IgD-negative memory B cell (primary cell): ENCODE measurements at regions not wholly inside any gene's neighbourhood (a gene's known extent, or its start where the extent isn't known, plus 50 kb on each side); places are given as distances from the start of the nearest gene placed in this dataset.
"Not testable (repeated sequence)": the region's sequence is repeated elsewhere in the genome, so short reads cannot be mapped to it uniquely, and the experiment has no call there.

Source experiments
- H3K27ac Mint-ChIP-seq, 3 donors: one replicate each; pipeline ENCODE4 v1.8.0; 2020 to 2022; ENCODE audit warnings: mild to moderate bottlenecking in 3 of 3, mixed read lengths in 3 of 3, moderate library complexity in 1 of 3
- H3K27me3 Mint-ChIP-seq: one replicate; pipeline ENCODE4 v1.8.0; 2021; ENCODE audit warnings: mixed read lengths
- H3K36me3 Mint-ChIP-seq: one replicate; pipeline ENCODE4 v1.8.0; 2020; ENCODE audit warnings: mild to moderate bottlenecking, mixed read lengths
- H3K4me1 Mint-ChIP-seq, 3 donors: one replicate each; pipeline ENCODE4 v1.8.0; 2020 to 2022; ENCODE audit warnings: mixed read lengths in 3 of 3, mild to moderate bottlenecking in 1 of 3
- H3K4me3 Mint-ChIP-seq, 4 donors: one replicate each; pipeline ENCODE4 v1.8.0; 2020 to 2022; ENCODE audit warnings: mild to moderate bottlenecking in 4 of 4, mixed read lengths in 4 of 4, moderate library complexity in 3 of 4
- H3K9me3 Mint-ChIP-seq, 3 donors: one replicate each; pipeline ENCODE4 v1.8.0; 2020 to 2021; ENCODE audit warnings: mixed read lengths in 3 of 3, mild to moderate bottlenecking in 1 of 3

- H3K4me3 Mint-ChIP-seq: no peak overlapping the region
- H3K4me1 Mint-ChIP-seq: no peaks in the 10 kb centered on the region
- H3K27ac Mint-ChIP-seq: no peak overlapping the region
- H3K9me3 Mint-ChIP-seq: peaks cover 0 to 12% (median 6%) of the 10 kb centered on the region in 3 donors
- H3K36me3 Mint-ChIP-seq: peaks cover 2% of the 10 kb centered on the region
- no peaks in the 10 kb centered on the region for H3K27me3 Mint-ChIP-seq
Measured at GRCh38 chr4:127007305-127007704, 625.5 kb upstream of the INTU start.

GRCh38 chr4:127012549-127012948, 620.2 kb upstream of the INTU start:
- no peaks in the 10 kb centered on the region for H3K4me1 Mint-ChIP-seq
- H3K9me3 Mint-ChIP-seq: peaks cover 0 to 8% (median 4%) of the 10 kb centered on the region in 3 donors
- H3K27me3 Mint-ChIP-seq: no peaks in the 10 kb centered on the region
- no peak overlapping the region for H3K4me3 Mint-ChIP-seq
- no peaks in the 10 kb centered on the region for H3K36me3 Mint-ChIP-seq
- no peak overlapping the region for H3K27ac Mint-ChIP-seq

GRCh38 chr4:127015667-127016117, 617.1 kb upstream of the INTU start:
- Mint-ChIP-seq H3K36me3 (no peaks in the 10 kb centered on the region), H3K27me3 (no peaks in the 10 kb centered on the region), H3K4me1 (no peaks in the 10 kb centered on the region), H3K27ac (no peak overlapping the region), H3K4me3 (no peak overlapping the region), H3K9me3 (peaks cover 0 to 4% (median 2%) of the 10 kb centered on the region in 3 donors)

GRCh38 chr4:127018381-127018780, 614.4 kb upstream of the INTU start:
- Mint-ChIP-seq H3K27ac (no peak overlapping the region), H3K4me3 (no peak overlapping the region), H3K4me1 (no peaks in the 10 kb centered on the region), H3K27me3 (no peaks in the 10 kb centered on the region), H3K36me3 (no peaks in the 10 kb centered on the region), H3K9me3 (peaks cover 0 to 4% (median 0%) of the 10 kb centered on the region in 3 donors)

GRCh38 chr4:127020831-127021230, 611.9 kb upstream of the INTU start:
- not testable (repeated sequence) for H3K4me1 Mint-ChIP-seq, H3K27me3 Mint-ChIP-seq, H3K9me3 Mint-ChIP-seq, H3K27ac Mint-ChIP-seq, H3K4me3 Mint-ChIP-seq, H3K36me3 Mint-ChIP-seq

GRCh38 chr4:127036296-127036695, 596.5 kb upstream of the INTU start:
- no peaks in the 10 kb centered on the region for H3K27me3 Mint-ChIP-seq
- peaks cover 1 to 3% (median 3%) of the 10 kb centered on the region in 3 donors for H3K9me3 Mint-ChIP-seq
- no peaks in the 10 kb centered on the region for H3K4me1 Mint-ChIP-seq
- H3K27ac Mint-ChIP-seq: no peak overlapping the region
- no peak overlapping the region for H3K4me3 Mint-ChIP-seq
- H3K36me3 Mint-ChIP-seq: no peaks in the 10 kb centered on the region

GRCh38 chr4:127045861-127046260, 586.9 kb upstream of the INTU start:
- Mint-ChIP-seq H3K9me3 (peaks cover 2 to 9% (median 4%) of the 10 kb centered on the region in 3 donors), H3K27ac (no peak overlapping the region), H3K27me3 (no peaks in the 10 kb centered on the region), H3K4me1 (peaks cover 0 to 2% (median 0%) of the 10 kb centered on the region in 3 donors), H3K4me3 (no peak overlapping the region), H3K36me3 (no peaks in the 10 kb centered on the region)

- no peaks in the 10 kb centered on the region for H3K4me1 Mint-ChIP-seq
- no peaks in the 10 kb centered on the region for H3K36me3 Mint-ChIP-seq
- H3K27me3 Mint-ChIP-seq: no peaks in the 10 kb centered on the region
- no peak overlapping the region for H3K4me3 Mint-ChIP-seq
- no peak overlapping the region for H3K27ac Mint-ChIP-seq
- peaks cover 3 to 4% (median 4%) of the 10 kb centered on the region in 3 donors for H3K9me3 Mint-ChIP-seq
Measured at GRCh38 chr4:127047930-127048329, 584.8 kb upstream of the INTU start.

- Mint-ChIP-seq H3K36me3 (no peaks in the 10 kb centered on the region), H3K4me3 (no peak overlapping the region), H3K4me1 (no peaks in the 10 kb centered on the region), H3K27me3 (no peaks in the 10 kb centered on the region), H3K27ac (no peak overlapping the region), H3K9me3 (peaks cover 3 to 5% (median 4%) of the 10 kb centered on the region in 3 donors)
Measured at GRCh38 chr4:127048376-127049044, 584.2 kb upstream of the INTU start.

- peaks cover 2 to 4% (median 3%) of the 10 kb centered on the region in 3 donors for H3K9me3 Mint-ChIP-seq
- no peaks in the 10 kb centered on the region for H3K27me3 Mint-ChIP-seq
- no peaks in the 10 kb centered on the region for H3K36me3 Mint-ChIP-seq
- H3K27ac Mint-ChIP-seq: no peak overlapping the region
- H3K4me1 Mint-ChIP-seq: no peaks in the 10 kb centered on the region
- H3K4me3 Mint-ChIP-seq: no peak overlapping the region
Measured at GRCh38 chr4:127049526-127049925, 583.2 kb upstream of the INTU start.

GRCh38 chr4:127052742-127053141, 580.0 kb upstream of the INTU start:
- Mint-ChIP-seq H3K9me3 (peaks cover 6 to 12% (median 7%) of the 10 kb centered on the region in 3 donors), H3K36me3 (no peaks in the 10 kb centered on the region), H3K4me3 (no peak overlapping the region), H3K27ac (no peak overlapping the region), H3K27me3 (no peaks in the 10 kb centered on the region), H3K4me1 (peaks cover 0 to 1% (median 0%) of the 10 kb centered on the region in 3 donors)

GRCh38 chr4:127055357-127055756, 577.4 kb upstream of the INTU start:
- H3K4me3 Mint-ChIP-seq: no peak overlapping the region
- no peaks in the 10 kb centered on the region for H3K36me3 Mint-ChIP-seq
- peaks cover 10 to 16% (median 11%) of the 10 kb centered on the region in 3 donors for H3K9me3 Mint-ChIP-seq
- no peaks in the 10 kb centered on the region for H3K27me3 Mint-ChIP-seq
- H3K4me1 Mint-ChIP-seq: peaks cover 0 to 1% (median 0%) of the 10 kb centered on the region in 3 donors
- no peak overlapping the region for H3K27ac Mint-ChIP-seq

- no peak overlapping the region for H3K4me3 Mint-ChIP-seq
- no peaks in the 10 kb centered on the region for H3K4me1 Mint-ChIP-seq
- H3K36me3 Mint-ChIP-seq: no peaks in the 10 kb centered on the region
- H3K27ac Mint-ChIP-seq: no peak overlapping the region
- peaks cover 0 to 2% (median 2%) of the 10 kb centered on the region in 3 donors for H3K9me3 Mint-ChIP-seq
- H3K27me3 Mint-ChIP-seq: no peaks in the 10 kb centered on the region
Measured at GRCh38 chr4:127069675-127070074, 563.1 kb upstream of the INTU start.

- H3K4me1 Mint-ChIP-seq: no peaks in the 10 kb centered on the region
- peaks cover 0 to 2% (median 0%) of the 10 kb centered on the region in 3 donors for H3K9me3 Mint-ChIP-seq
- no peak overlapping the region for H3K27ac Mint-ChIP-seq
- no peak overlapping the region for H3K4me3 Mint-ChIP-seq
- H3K36me3 Mint-ChIP-seq: no peaks in the 10 kb centered on the region
- no peaks in the 10 kb centered on the region for H3K27me3 Mint-ChIP-seq
Measured at GRCh38 chr4:127071443-127071842, 561.3 kb upstream of the INTU start.

- Mint-ChIP-seq H3K4me1 (no peaks in the 10 kb centered on the region), H3K9me3 (peaks cover 0 to 5% (median 4%) of the 10 kb centered on the region in 3 donors), H3K4me3 (no peak overlapping the region), H3K27ac (no peak overlapping the region), H3K36me3 (no peaks in the 10 kb centered on the region), H3K27me3 (no peaks in the 10 kb centered on the region)
Measured at GRCh38 chr4:127080141-127080540, 552.6 kb upstream of the INTU start.

GRCh38 chr4:127081041-127081440, 551.7 kb upstream of the INTU start:
- H3K9me3 Mint-ChIP-seq: peaks cover 5 to 8% (median 6%) of the 10 kb centered on the region in 3 donors
- H3K27ac Mint-ChIP-seq: no peak overlapping the region
- no peaks in the 10 kb centered on the region for H3K4me1 Mint-ChIP-seq
- H3K27me3 Mint-ChIP-seq: no peaks in the 10 kb centered on the region
- no peak overlapping the region for H3K4me3 Mint-ChIP-seq
- H3K36me3 Mint-ChIP-seq: no peaks in the 10 kb centered on the region
